WERI-Rb-1 (cell line): ENCODE measurements at regions not wholly inside any gene's neighbourhood (a gene's known extent, or its start where the extent isn't known, plus 50 kb on each side); places are given as distances from the start of the nearest gene placed in this dataset.

ENCODE experiments used
- DNase-seq: peaks from one replicate; pipeline ENCODE4 v3.0.0-alpha.2; 2020
- H3K27ac ChIP-seq: fragments of 250-450 bp; sonication (Bioruptor Pico); 2 replicates; pipeline ENCODE4 v1.5.1; 2020; ENCODE audit warnings: mild to moderate bottlenecking, moderate library complexity
- H3K27me3 ChIP-seq: fragments of 250-450 bp; sonication (Bioruptor Pico); 2 replicates; pipeline ENCODE4 v1.5.1; 2021; ENCODE audit warnings: mild to moderate bottlenecking, low read depth, moderate library complexity; ENCODE audit not compliant: insufficient read depth, severe bottlenecking
- H3K36me3 ChIP-seq: fragments of 250-450 bp; sonication (Bioruptor Pico); 2 replicates; pipeline ENCODE4 v1.5.1; 2020; ENCODE audit warnings: mild to moderate bottlenecking, moderate library complexity
- H3K4me3 ChIP-seq: 2 replicates; pipeline ENCODE4 v1.5.1; 2011; ENCODE audit warnings: low read depth, mild to moderate bottlenecking, control low read depth, low read length
- H3K9me3 ChIP-seq: fragments of 250-450 bp; sonication (Bioruptor Pico); 2 replicates; pipeline ENCODE4 v1.5.1; 2021; ENCODE audit warnings: mild to moderate bottlenecking, moderate library complexity; ENCODE audit not compliant: severe bottlenecking
- TF ChIP-seq, protein P1 (sequence below): IDR thresholded peaks from 2 replicates; pipeline ENCODE4 v1.5.1; 2011; ENCODE audit warnings: low read depth, mild to moderate bottlenecking, control low read depth, inconsistent platforms, low read length

DNA sequence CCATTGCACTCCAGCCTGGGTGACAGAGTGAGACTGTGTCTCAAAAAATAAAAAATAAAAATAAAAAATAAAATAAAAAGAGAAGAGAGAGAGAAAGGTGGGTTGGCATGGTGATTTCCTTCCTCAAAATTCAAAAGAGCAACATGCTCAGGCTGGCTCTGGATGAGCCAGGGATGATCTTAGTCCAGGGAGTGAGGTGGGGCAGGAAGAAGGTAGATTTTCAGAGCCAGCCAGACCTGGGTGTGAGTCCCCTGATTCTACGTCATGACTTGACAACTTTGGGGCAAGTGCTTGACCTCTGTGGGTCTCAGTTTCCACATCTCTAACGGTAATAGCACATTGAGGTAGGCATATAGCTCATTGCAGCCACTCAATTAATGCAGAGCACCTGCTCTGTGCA, 109.4 kb upstream of the CTBP2 start:
- Histone ChIP-seq H3K4me3 (no peak overlapping the region), H3K36me3 (no peaks in the 10 kb centered on the region), H3K27me3 (peaks cover 25% of the 10 kb centered on the region), H3K27ac (no peak overlapping the region), H3K9me3 (no peaks in the 10 kb centered on the region)
- DNase-seq, result no peak
- TF ChIP-seq, protein P1, sequence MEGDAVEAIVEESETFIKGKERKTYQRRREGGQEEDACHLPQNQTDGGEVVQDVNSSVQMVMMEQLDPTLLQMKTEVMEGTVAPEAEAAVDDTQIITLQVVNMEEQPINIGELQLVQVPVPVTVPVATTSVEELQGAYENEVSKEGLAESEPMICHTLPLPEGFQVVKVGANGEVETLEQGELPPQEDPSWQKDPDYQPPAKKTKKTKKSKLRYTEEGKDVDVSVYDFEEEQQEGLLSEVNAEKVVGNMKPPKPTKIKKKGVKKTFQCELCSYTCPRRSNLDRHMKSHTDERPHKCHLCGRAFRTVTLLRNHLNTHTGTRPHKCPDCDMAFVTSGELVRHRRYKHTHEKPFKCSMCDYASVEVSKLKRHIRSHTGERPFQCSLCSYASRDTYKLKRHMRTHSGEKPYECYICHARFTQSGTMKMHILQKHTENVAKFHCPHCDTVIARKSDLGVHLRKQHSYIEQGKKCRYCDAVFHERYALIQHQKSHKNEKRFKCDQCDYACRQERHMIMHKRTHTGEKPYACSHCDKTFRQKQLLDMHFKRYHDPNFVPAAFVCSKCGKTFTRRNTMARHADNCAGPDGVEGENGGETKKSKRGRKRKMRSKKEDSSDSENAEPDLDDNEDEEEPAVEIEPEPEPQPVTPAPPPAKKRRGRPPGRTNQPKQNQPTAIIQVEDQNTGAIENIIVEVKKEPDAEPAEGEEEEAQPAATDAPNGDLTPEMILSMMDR, result no peak

DNA sequence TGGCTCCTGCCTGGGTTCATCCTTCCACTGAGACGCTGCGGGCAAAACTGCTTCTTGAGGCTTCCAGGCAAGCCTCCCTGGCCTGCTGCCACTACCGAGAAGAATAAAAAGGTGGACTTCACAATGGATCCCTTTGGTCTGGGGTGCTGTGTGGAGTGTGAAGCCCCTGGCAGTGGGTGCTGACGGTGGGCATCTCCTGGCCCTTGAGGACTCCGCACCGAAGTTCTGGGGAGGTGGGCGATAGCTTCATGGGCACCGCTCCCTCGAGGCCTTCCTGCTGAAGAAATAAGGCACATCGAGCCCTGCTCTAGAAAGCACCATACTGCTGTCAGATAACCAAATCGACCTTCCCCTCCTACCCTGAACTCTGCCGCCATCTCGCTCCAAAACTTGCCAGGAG, 106.6 kb upstream of the CTBP2 start:
- H3K27ac ChIP-seq, result no peak overlapping the region
- no peak overlapping the region for H3K4me3 ChIP-seq
- DNase-seq, result no peak
- H3K9me3 ChIP-seq, result no peaks in the 10 kb centered on the region
- no peaks in the 10 kb centered on the region for H3K36me3 ChIP-seq
- TF ChIP-seq, protein P1, result no peak
- H3K27me3 ChIP-seq, result peaks cover 36% of the 10 kb centered on the region

DNA sequence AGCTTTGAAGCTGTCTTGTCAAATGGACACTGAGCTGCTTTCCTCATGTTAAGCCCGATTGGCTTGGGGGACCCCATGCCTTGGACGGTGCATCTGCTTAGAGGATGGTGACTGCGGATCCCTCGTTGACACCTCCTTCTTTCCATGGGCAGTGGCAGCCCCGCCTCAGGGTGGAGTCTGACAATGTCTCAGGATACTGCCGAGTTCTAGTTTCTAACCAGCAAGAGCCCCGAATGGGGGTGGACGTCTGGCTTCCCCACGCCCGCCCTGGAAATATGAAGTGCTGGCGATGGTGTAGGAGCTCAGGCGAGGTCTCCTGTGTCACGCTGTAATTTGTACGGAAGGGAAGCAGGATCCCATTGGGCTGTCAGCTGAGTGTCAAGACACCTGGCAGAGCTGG, 106.2 kb upstream of the CTBP2 start:
- TF ChIP-seq, protein P1, result no peak
- Histone ChIP-seq H3K36me3 (no peaks in the 10 kb centered on the region), H3K4me3 (no peak overlapping the region), H3K27me3 (peaks cover 36% of the 10 kb centered on the region), H3K9me3 (no peaks in the 10 kb centered on the region), H3K27ac (no peak overlapping the region)
- no peak for DNase-seq

DNA sequence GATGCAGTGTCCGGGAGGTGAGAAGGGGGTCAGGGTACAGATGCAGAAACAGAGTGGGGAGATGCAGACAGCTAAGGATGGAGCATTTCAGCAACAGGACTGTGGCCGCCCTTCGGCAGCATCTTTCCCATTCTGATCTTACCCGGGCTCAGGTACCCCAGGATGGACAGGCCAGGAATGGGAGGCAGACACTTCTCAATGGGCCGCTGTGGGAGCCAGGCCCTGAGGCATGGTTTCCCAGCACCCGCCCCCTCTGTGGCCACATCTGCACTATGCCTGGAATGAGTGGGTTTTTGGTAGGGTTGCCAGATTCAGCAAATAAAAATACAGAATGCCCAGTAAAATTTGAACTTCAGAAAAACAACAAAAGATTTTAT, 105.2 kb upstream of the CTBP2 start:
- Histone ChIP-seq H3K9me3 (no peaks in the 10 kb centered on the region), H3K36me3 (no peaks in the 10 kb centered on the region), H3K27me3 (peaks cover 35% of the 10 kb centered on the region), H3K4me3 (no peak overlapping the region), H3K27ac (no peak overlapping the region)
- TF ChIP-seq, protein P1, result no peak
- no peak for DNase-seq

DNA sequence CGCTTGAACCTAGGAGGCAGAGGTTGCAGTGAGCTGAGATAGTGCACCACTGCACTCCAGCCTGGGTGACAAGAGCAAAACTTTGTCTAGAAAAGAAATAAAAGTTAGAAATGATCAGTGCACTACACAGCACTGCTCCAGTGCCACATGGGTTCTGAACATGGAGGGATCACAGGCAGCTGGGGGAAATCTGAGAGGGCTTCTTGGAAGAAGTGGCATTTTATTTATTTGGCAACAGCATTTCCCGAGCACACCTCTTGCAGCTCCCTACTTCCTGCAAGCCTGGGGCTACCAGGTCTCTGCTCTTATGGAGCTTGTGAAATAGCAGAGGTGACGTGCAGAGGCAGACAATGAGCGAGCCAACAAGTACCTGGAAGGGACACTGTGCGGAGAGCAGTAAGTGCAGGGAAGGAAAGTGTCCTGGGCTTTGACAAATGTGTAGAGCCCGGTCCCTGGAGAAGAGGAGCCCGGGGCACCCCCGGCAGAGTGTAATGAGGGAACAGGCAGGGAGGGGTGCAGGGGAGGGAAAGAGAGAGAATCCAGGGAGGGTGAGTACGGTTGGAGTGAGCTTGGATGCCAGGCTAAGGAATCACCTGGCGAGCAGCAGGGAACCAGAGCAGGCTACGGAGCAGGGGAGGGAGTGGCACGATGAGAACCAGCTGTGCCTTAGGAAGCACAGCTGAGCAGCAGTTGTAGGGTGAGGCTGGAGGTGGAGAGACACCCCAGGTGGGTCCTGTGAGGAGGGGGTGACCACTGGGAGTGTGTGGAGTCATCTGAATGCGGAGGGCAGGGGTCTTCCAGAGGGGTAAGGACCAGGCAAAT, 104.6 kb upstream of the CTBP2 start:
- DNase-seq, result no peak
- Histone ChIP-seq H3K36me3 (no peaks in the 10 kb centered on the region), H3K27ac (no peak overlapping the region), H3K4me3 (no peak overlapping the region), H3K27me3 (peaks cover 34% of the 10 kb centered on the region), H3K9me3 (no peaks in the 10 kb centered on the region)
- TF ChIP-seq, protein P1, result no peak

DNA sequence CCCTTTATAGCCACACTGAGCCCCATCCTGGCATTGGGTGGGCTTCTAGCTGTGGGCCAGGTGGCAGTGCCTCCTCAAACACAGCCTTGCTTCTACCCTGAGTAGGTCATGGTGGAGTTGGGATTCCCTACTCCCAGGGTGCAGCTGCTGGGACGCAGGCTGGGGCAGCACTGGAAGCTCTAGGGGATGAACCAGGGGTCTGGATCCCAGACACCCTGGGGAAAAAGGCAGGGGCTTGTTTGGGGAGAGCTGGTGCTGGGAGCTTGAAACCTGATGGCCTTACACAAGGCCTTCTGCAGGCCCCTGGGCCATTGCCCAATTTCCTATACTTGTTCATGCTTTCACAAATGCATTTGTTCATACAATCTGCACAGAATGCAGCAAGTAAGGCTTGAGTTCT, 103.7 kb upstream of the CTBP2 start:
- no peak overlapping the region for H3K4me3 ChIP-seq
- no peak for DNase-seq
- peaks cover 35% of the 10 kb centered on the region for H3K27me3 ChIP-seq
- H3K36me3 ChIP-seq, result no peaks in the 10 kb centered on the region
- H3K27ac ChIP-seq, result no peak overlapping the region
- H3K9me3 ChIP-seq, result no peaks in the 10 kb centered on the region
- TF ChIP-seq, protein P1, result no peak
